HG02938 (cell line): ENCODE measurements at regions not wholly inside any gene's neighbourhood (a gene's known extent, or its start where the extent isn't known, plus 50 kb on each side); places are given as distances from the start of the nearest gene placed in this dataset.

Experiments used
- ATAC-seq: cut with Tn5 transposase; IDR thresholded peaks from one replicate; pipeline ENCODE4 v1.9.1; 2021; ENCODE audit warnings: mild to moderate bottlenecking, moderate library complexity; ENCODE audit not compliant: unreplicated experiment

- ATAC-seq = peak; percentile 56
Observed at GRCh38 chr1:217010253-217010652, 287.0 kb upstream of the ESRRG start.

GRCh38 chr1:217009376-217009775, 286.1 kb upstream of the ESRRG start:
- ATAC-seq = no peak

GRCh38 chr1:217004776-217005436, 281.7 kb upstream of the ESRRG start:
- ATAC-seq = peak; percentile 85

- ATAC-seq = no peak
Observed at GRCh38 chr1:217003355-217003754, 280.1 kb upstream of the ESRRG start.

- ATAC-seq = no peak
Observed at GRCh38 chr1:216997831-216998230, 274.6 kb upstream of the ESRRG start.

GRCh38 chr1:216997069-216997468, 273.8 kb upstream of the ESRRG start:
- no peak for ATAC-seq

GRCh38 chr1:216984536-216984935, 261.3 kb upstream of the ESRRG start:
- no peak for ATAC-seq

GRCh38 chr1:216983823-216984222, 260.6 kb upstream of the ESRRG start:
- no peak for ATAC-seq

- no peak for ATAC-seq
Observed at GRCh38 chr1:216961516-216961915, 238.3 kb upstream of the ESRRG start.

- no peak for ATAC-seq
Observed at GRCh38 chr1:216960716-216961115, 237.5 kb upstream of the ESRRG start.

GRCh38 chr1:216958569-216958968, 235.3 kb upstream of the ESRRG start:
- no peak for ATAC-seq

- ATAC-seq = no peak
Observed at GRCh38 chr1:216953495-216953894, 230.3 kb upstream of the ESRRG start.

GRCh38 chr1:216952864-216953263, 229.6 kb upstream of the ESRRG start:
- ATAC-seq = no peak

GRCh38 chr1:216945538-216946080, 222.4 kb upstream of the ESRRG start:
- no peak for ATAC-seq

GRCh38 chr1:216944864-216945510, 221.8 kb upstream of the ESRRG start:
- ATAC-seq = no peak

GRCh38 chr1:216937491-216937890, 214.3 kb upstream of the ESRRG start:
- ATAC-seq = no peak

GRCh38 chr1:216936779-216937178, 213.6 kb upstream of the ESRRG start:
- no peak for ATAC-seq

- ATAC-seq = no peak
Observed at GRCh38 chr1:216935901-216936300, 212.7 kb upstream of the ESRRG start.

GRCh38 chr1:216932424-216932823, 209.2 kb upstream of the ESRRG start:
- ATAC-seq = no peak

GRCh38 chr1:216929870-216930582, 206.8 kb upstream of the ESRRG start:
- ATAC-seq = no peak

- ATAC-seq = no peak
Observed at GRCh38 chr1:216927633-216928032, 204.4 kb upstream of the ESRRG start.
